Activated naive CD8-positive, alpha-beta T cell (primary cell): ENCODE measurements at regions not wholly inside any gene's neighbourhood (a gene's known extent, or its start where the extent isn't known, plus 50 kb on each side); places are given as distances from the start of the nearest gene placed in this dataset.

Experiments
- H3K27ac Mint-ChIP-seq: one replicate; pipeline ENCODE4 v1.8.0; 2021; ENCODE audit warnings: mixed read lengths
- H3K27me3 Mint-ChIP-seq: one replicate; pipeline ENCODE4 v1.8.0; 2021; ENCODE audit warnings: mixed read lengths
- H3K36me3 Mint-ChIP-seq: one replicate; pipeline ENCODE4 v1.8.0; 2021; ENCODE audit warnings: mixed read lengths
- H3K4me1 Mint-ChIP-seq: one replicate; pipeline ENCODE4 v1.8.0; 2021; ENCODE audit warnings: low read depth, mixed read lengths
- H3K4me3 Mint-ChIP-seq: one replicate; pipeline ENCODE4 v1.8.0; 2021; ENCODE audit warnings: mild to moderate bottlenecking, mixed read lengths
- H3K9me3 Mint-ChIP-seq: one replicate; pipeline ENCODE4 v1.8.0; 2021; ENCODE audit warnings: low read depth, mixed read lengths

DNA sequence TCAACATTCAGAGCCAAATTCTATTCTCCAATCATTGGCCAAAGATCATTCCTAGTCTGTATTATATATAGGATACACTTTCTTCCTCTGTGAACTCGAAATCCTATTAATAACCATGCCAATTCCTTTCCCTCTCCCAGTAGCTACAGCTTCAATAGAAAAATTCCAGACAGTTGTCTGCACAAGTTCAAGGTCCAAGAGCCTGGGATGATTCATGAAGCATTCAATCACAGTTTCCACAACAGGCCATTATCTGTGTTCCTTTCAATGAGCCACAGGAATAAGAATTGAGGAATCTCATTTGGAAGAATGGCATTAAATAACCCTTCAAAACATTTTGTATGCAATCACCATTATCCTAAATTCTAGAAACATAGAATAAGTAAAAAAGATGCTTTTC, 437.4 kb downstream of the RMST start:
- Mint-ChIP-seq H3K27ac (no peak overlapping the region), H3K27me3 (peaks cover 1% of the 10 kb centered on the region), H3K4me3 (no peak overlapping the region), H3K36me3 (no peaks in the 10 kb centered on the region), H3K4me1 (no peaks in the 10 kb centered on the region), H3K9me3 (no peaks in the 10 kb centered on the region)

DNA sequence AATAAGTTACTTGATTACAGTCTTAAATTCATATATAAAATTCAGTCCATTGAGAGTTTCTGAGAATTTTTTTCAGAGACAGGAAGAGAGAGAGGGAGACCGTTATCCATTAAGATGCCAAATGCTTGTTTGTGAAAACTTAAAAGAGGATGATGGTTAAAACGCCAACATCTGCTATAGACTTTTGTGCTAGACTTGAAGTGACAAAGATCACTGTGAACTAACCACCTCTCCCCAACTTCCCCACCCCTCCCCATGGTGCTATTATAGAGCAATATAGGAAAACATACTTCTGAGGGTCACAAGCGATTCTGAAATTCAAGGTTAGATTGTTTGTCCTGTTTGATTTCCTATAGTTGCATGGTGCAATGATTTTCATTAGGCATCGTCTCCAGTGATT, 440.8 kb downstream of the RMST start:
- Mint-ChIP-seq H3K27me3 (peaks cover 1% of the 10 kb centered on the region), H3K4me3 (no peak overlapping the region), H3K27ac (no peak overlapping the region), H3K9me3 (no peaks in the 10 kb centered on the region), H3K36me3 (no peaks in the 10 kb centered on the region), H3K4me1 (no peaks in the 10 kb centered on the region)

DNA sequence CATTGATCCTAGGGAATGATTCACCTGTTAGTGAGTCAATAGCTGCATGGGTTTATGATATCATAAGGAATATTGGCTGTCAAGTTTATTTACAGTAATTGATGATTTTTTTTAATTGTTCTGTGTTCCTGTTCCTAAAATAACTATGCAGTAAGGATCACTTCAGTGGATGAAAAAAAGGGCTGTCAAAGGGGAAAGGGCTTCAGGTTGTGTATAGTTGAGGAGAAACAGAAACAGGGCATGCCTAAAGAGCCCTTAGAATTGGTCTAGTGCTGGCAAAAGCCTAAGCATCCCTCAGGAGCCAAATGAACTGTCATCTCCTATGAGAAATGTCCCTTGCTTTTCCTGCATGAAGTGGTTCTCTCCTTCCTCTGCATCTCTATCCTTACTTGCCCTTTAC, 444.9 kb downstream of the RMST start:
- Mint-ChIP-seq H3K4me3 (no peak overlapping the region), H3K4me1 (no peaks in the 10 kb centered on the region), H3K27me3 (no peaks in the 10 kb centered on the region), H3K36me3 (no peaks in the 10 kb centered on the region), H3K9me3 (no peaks in the 10 kb centered on the region), H3K27ac (no peak overlapping the region)

DNA sequence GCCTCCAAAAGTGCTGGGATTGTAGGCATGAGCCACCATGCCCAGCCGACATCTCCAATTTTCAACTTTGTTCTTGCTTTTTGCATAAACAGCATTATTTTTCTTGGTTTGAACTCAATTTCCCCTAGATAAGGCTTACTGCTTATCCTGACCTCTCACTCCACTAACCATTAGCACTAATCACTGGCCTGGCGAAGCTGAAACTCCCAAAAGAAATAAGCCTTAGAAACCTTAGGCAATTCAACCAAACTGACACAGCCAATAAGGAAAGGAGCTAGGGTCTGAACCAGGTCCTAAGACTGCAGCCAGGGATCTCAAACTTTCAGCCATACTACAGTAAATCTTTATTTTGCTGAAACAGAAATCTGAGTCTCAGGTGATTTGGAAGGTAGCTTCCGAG, 448.0 kb downstream of the RMST start:
- Mint-ChIP-seq H3K9me3 (no peaks in the 10 kb centered on the region), H3K27ac (no peak overlapping the region), H3K4me1 (no peaks in the 10 kb centered on the region), H3K27me3 (no peaks in the 10 kb centered on the region), H3K36me3 (no peaks in the 10 kb centered on the region), H3K4me3 (no peak overlapping the region)

DNA sequence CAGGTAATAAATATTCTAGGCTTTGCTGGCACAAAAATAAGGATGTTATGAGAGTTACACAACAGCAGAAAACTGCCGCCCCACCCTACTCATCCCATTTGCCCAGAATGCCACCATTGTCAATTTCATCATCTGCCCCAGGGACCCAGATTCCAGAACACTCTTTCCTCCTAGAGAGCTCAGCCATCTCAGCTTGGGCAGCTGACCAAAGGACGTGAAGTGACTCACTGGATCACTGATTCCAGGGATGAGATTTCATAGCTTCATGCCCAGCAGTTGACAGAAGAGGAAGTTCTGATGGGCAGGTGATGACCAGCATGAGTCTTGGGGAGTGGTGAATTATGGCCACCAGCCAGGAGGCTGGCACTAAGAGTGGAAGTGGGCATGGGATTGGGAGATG, 450.3 kb downstream of the RMST start:
- Mint-ChIP-seq H3K27ac (no peak overlapping the region), H3K4me1 (no peaks in the 10 kb centered on the region), H3K36me3 (no peaks in the 10 kb centered on the region), H3K27me3 (no peaks in the 10 kb centered on the region), H3K9me3 (no peaks in the 10 kb centered on the region), H3K4me3 (no peak overlapping the region)

DNA sequence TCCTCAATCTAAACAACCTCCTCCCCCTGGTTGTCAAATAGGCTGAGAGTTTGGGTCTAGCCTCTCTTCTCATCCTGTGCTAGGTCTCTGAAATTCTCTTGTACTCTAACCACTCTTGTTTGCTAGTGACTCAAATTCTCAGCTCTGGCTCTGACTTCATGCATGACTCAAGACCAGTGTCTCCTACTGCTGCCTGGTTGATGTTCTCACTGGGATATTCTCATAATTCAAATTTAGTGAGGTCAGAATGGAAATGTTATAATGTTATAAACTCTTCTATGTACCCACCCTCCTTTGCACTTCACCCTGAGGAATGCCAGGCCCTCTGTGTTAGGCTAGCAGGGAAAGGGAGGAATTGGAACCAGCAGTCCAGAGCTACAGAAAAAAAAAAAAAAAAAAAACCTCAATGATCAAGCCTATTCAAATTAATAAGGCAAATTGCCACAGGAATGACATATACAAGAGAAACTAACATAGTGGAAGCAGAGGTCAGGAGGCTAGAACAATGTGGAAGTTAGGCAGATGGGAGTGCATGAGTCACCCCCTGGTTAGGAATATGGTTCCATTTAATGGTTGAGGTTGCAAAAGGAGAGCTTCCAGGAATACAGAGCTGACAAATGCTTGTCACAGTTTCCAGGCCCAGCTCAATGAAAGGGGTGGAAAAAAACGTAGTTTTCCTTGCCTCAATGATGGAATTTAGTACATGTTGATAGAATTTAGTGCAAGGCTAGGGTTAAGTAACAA, 459.5 kb downstream of the RMST start:
- H3K4me1 Mint-ChIP-seq, result no peaks in the 10 kb centered on the region
- no peak overlapping the region for H3K4me3 Mint-ChIP-seq
- no peaks in the 10 kb centered on the region for H3K9me3 Mint-ChIP-seq
- no peaks in the 10 kb centered on the region for H3K27me3 Mint-ChIP-seq
- no peak overlapping the region for H3K27ac Mint-ChIP-seq
- H3K36me3 Mint-ChIP-seq, result no peaks in the 10 kb centered on the region

DNA sequence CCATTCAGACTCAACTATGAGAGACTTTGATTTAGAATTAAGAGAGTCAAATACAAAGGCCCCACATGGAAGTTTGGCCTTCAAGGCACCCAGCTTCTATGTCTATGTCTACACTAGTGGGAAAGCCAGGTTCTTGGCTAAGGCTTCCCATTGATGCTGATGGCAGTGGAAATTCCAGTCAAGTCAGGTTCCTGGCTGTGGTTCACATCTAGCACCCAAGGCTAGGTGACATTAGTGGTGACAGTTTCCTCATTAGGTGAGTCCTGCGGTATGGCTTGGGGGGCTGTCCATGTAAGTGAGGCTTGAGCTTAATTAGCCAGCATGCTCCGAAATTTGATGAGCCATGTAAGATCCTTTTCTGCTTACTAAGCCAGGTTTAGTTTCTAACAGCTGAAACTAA, 460.9 kb downstream of the RMST start:
- Mint-ChIP-seq H3K9me3 (no peaks in the 10 kb centered on the region), H3K4me3 (no peak overlapping the region), H3K36me3 (no peaks in the 10 kb centered on the region), H3K27me3 (no peaks in the 10 kb centered on the region), H3K27ac (no peak overlapping the region), H3K4me1 (no peaks in the 10 kb centered on the region)

DNA sequence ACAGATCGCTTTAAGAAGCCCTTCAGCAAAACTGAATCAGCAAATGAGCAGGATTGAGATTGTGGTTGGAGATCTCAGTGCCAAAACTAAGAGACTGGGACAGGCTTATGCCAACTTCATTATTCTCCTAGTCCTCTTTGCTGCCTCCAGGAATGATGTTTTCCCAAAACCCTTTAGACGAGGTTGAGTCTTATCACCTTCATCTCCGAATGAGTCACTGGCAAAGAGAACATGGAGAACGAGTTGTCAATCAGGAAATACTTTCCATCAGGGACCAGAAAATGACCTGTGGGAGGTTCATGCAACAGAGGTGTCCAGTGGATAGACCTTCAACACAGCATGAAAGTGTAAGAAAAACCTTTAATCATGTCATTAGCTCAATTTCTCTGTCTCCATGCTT, 461.5 kb downstream of the RMST start:
- H3K4me3 Mint-ChIP-seq, result no peak overlapping the region
- H3K9me3 Mint-ChIP-seq, result no peaks in the 10 kb centered on the region
- H3K27ac Mint-ChIP-seq, result no peak overlapping the region
- H3K36me3 Mint-ChIP-seq, result no peaks in the 10 kb centered on the region
- H3K27me3 Mint-ChIP-seq, result no peaks in the 10 kb centered on the region
- H3K4me1 Mint-ChIP-seq, result no peaks in the 10 kb centered on the region

DNA sequence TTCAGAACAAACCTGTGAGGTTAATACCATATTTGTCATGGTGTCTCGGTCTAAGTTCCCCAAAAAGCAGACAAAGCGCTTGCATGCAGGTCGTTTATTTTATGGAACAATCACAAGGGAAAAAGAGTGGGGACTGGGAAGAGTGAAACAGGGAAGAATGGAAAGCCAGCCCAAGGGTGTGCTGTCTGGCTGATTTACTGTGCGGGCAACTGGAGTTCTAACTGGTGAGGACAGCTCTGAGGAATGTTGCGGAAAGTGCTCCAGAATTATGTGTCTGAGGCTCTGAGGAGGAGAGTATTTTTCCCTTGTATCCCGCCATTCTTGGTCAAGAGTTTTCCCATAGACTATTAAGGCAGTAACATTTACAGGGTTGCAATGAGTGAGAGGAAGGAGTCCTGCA, 465.4 kb downstream of the RMST start:
- Mint-ChIP-seq H3K4me3 (no peak overlapping the region), H3K27me3 (no peaks in the 10 kb centered on the region), H3K4me1 (no peaks in the 10 kb centered on the region), H3K27ac (no peak overlapping the region), H3K9me3 (no peaks in the 10 kb centered on the region), H3K36me3 (no peaks in the 10 kb centered on the region)

DNA sequence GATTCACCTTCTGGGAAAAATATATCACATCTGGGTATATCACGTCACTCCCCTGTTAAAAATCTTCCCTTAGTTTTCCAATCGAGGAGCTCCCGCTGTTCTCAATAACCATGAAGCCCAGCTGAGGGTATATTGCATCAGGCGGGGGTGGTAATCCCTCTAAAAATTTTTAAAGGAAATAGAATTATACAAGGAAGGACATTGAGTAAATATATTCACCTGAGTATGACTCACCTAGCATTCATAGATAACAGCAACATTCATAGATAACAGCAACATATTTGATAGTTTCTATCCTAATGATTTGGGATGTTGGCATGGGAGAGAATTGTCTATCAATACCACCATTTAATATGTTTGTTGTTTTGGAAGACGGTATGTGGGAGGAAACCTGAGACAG, 473.6 kb downstream of the RMST start:
- no peaks in the 10 kb centered on the region for H3K4me1 Mint-ChIP-seq

DNA sequence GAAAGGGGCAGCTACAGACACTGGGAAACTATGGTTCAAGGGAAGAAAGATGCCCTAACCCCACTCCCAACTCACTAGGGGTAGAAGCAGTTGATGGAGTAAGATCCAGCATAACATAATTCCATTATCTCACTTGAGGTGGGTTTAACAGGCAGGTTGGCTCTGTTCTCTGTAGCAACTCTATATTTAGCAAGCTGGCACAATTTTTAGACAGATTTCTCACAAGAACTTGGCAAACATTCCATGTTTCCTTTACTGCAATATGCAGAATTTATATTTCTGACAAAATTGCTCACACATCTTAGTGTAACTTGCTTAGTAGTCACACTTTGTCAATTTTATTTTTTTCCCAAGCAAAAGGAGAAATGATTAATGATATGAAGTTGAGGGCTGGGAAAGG, 475.4 kb downstream of the RMST start:
- Mint-ChIP-seq H3K36me3 (no peaks in the 10 kb centered on the region), H3K4me1 (no peaks in the 10 kb centered on the region), H3K4me3 (no peak overlapping the region), H3K9me3 (peaks cover 6% of the 10 kb centered on the region), H3K27ac (no peak overlapping the region), H3K27me3 (peaks cover 4% of the 10 kb centered on the region)

More for the DNA sequence above, 473.6 kb downstream of the RMST start:
- Mint-ChIP-seq H3K36me3 (no peaks in the 10 kb centered on the region), H3K27ac (no peak overlapping the region), H3K27me3 (peaks cover 4% of the 10 kb centered on the region), H3K9me3 (peaks cover 4% of the 10 kb centered on the region), H3K4me3 (no peak overlapping the region)

DNA sequence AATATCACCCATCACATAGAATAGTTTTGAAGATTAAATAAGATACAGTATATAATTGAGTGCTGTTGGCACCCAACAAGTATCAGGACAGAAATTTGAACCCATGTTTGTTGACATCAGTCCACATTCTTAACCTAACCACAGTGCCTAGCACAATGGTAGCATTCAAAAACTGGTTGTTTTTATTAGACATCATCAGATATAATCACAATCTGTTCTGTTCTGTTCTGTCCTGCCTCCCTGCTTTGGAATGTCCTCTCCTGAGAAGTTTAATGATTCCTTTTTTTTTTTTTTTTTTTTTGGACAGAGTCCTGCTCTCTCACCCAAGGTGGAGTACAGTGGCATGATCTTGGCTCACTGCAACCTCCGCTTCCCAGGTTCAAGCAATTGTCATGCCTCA, 476.6 kb downstream of the RMST start:
- peaks cover 4% of the 10 kb centered on the region for H3K27me3 Mint-ChIP-seq
- H3K36me3 Mint-ChIP-seq, result no peaks in the 10 kb centered on the region
- H3K4me3 Mint-ChIP-seq, result no peak overlapping the region
- H3K4me1 Mint-ChIP-seq, result no peaks in the 10 kb centered on the region
- H3K27ac Mint-ChIP-seq, result no peak overlapping the region
- peaks cover 3% of the 10 kb centered on the region for H3K9me3 Mint-ChIP-seq

DNA sequence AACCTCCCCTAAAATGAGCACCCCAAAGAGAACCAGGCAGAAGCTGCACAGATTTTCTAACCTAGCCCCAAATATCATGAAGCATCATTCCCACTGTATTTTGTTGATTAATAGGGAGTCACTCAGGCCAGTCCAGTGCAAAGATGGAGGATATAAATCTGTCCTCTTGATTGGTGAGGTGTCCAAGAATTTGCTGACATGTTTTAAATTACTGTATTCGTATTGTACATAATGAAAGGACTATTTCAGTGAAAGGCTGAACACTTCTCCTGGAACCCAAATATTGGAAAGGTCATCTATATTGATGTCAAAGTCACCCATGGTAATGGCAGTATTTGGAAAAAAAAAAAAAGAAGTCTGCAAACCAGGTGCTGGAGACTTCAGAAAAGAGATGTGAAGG, 477.5 kb downstream of the RMST start:
- no peaks in the 10 kb centered on the region for H3K4me1 Mint-ChIP-seq
- peaks cover 3% of the 10 kb centered on the region for H3K9me3 Mint-ChIP-seq

DNA sequence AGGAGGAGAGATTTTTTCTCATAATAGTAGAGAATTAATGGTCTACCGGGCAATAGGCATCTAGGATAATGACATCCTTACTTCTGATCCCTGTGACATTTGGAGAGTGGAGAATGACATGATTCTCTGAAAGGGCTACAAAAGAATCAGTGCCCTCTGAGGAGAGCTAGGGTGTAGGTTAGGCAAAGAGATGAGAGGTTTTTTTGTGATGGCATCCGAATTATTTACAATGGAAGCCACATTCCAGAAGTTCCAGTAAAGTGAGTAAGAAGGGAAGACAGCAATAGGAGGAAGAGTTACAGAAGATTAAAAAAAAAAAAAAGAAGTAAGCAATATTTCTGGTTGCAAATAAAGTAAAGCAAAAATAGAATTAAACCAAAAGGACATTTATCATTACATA, 478.0 kb downstream of the RMST start:
- no peak overlapping the region for H3K4me3 Mint-ChIP-seq
- no peaks in the 10 kb centered on the region for H3K4me1 Mint-ChIP-seq
- no peaks in the 10 kb centered on the region for H3K36me3 Mint-ChIP-seq
- no peak overlapping the region for H3K27ac Mint-ChIP-seq
- H3K9me3 Mint-ChIP-seq, result peaks cover 3% of the 10 kb centered on the region
- peaks cover 2% of the 10 kb centered on the region for H3K27me3 Mint-ChIP-seq

More for the DNA sequence above, 477.5 kb downstream of the RMST start:
- Mint-ChIP-seq H3K27me3 (peaks cover 2% of the 10 kb centered on the region), H3K27ac (no peak overlapping the region), H3K4me3 (no peak overlapping the region), H3K36me3 (no peaks in the 10 kb centered on the region)

DNA sequence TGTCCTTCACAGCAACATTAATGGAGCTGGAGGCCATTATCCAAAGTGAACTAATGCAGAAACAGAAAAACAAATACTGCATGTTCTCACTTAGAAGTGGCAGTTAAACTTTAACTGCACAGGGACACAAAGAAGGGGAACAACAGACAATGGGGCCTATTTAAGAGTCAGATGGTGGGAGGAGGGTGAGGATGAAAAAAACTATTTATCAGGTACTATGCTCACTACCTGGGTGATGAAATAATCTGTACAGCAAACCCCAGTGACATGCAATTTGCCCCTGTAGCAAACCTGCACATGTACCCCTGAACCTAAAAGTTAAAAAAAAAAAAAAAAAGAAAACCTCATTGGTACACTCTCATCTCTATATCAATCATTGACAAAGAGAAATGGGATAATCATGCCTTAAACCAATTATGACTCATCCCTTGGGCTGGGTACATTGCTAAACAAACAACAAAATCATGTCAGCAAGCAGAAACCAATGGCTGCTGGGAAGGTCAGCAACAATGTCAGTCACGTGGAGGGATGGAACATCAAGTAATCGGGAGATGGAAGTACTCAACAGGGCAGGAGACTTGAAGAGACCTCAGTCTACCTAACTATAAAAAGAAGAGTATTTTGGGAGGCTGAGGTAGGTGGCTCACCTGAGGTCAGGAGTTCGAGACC, 479.2 kb downstream of the RMST start:
- Mint-ChIP-seq H3K36me3 (no peaks in the 10 kb centered on the region), H3K4me1 (no peaks in the 10 kb centered on the region), H3K27me3 (peaks cover 2% of the 10 kb centered on the region), H3K9me3 (peaks cover 3% of the 10 kb centered on the region), H3K27ac (no peak overlapping the region), H3K4me3 (no peak overlapping the region)

DNA sequence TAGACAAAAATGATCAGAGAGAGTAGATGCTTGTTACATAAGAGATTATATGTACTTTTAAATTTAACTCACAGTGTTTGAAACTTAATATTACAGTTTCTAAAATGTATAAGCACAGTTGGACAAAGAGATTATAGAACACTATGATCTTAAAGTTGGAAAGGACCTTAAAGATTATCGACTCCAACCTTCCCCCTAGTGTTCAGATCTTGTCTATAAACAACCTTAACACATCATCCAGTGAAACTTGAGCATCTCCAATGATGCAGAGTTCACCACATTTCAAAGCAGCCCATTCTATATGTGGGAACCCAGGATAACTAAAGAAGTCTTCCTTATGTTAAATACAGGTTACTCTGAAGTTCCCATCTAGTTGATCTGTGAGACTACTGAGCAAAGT, 480.8 kb downstream of the RMST start:
- peaks cover 9% of the 10 kb centered on the region for H3K9me3 Mint-ChIP-seq
- no peak overlapping the region for H3K4me3 Mint-ChIP-seq
- H3K36me3 Mint-ChIP-seq, result no peaks in the 10 kb centered on the region
- no peaks in the 10 kb centered on the region for H3K4me1 Mint-ChIP-seq
- H3K27ac Mint-ChIP-seq, result no peak overlapping the region
- no peaks in the 10 kb centered on the region for H3K27me3 Mint-ChIP-seq
